ENCODE measurements at regions not wholly inside any gene's neighbourhood (a gene's known extent, or its start where the extent isn't known, plus 50 kb on each side); places are given as distances from the start of the nearest gene placed in this dataset.

GRCh38 chr2:217179854-217180253 is 320.0 kb upstream of the TNP1 start:
- Histone ChIP-seq H3K9ac (ENCODE audit: low read length in 5 of 5) (no peak overlapping the region), H3K4me1 (ENCODE audit: control insufficient read depth in 5 of 5, insufficient read depth in 5 of 5, low read length in 5 of 5) (peaks cover 0 to 12% (median 0%) of the 10 kb centered on the region in 5 donors), H3K27me3 (ENCODE audit: control insufficient read depth in 5 of 5, insufficient read depth in 4 of 5, low read length in 5 of 5) (no peaks in the 10 kb centered on the region), H3K27ac (ENCODE audit: low read depth, low read length) (no peak overlapping the region), H3K36me3 (ENCODE audit: control insufficient read depth in 5 of 5, insufficient read depth in 5 of 5, low read length in 5 of 5) (no peaks in the 10 kb centered on the region), H3K9me3 (ENCODE audit: control insufficient read depth in 5 of 5, low read length in 5 of 5) (peaks cover 0 to 6% (median 0%) of the 10 kb centered on the region in 5 donors), H3K4me3 (ENCODE audit: low read depth in 1 of 5, low read length in 5 of 5) (no peak overlapping the region)

- no peak overlapping the region for H3K27ac ChIP-seq (ENCODE audit: low read depth, low read length)
- no peak overlapping the region for H3K4me3 ChIP-seq (ENCODE audit: low read depth in 1 of 5, low read length in 5 of 5)
- peaks cover 0 to 4% (median 0%) of the 10 kb centered on the region in 5 donors for H3K4me1 ChIP-seq (ENCODE audit: control insufficient read depth in 5 of 5, insufficient read depth in 5 of 5, low read length in 5 of 5)
- H3K36me3 ChIP-seq (ENCODE audit: control insufficient read depth in 5 of 5, insufficient read depth in 5 of 5, low read length in 5 of 5), result no peaks in the 10 kb centered on the region
- H3K9ac ChIP-seq (ENCODE audit: low read length in 5 of 5), result no peak overlapping the region
- peaks cover 0 to 6% (median 0%) of the 10 kb centered on the region in 5 donors for H3K9me3 ChIP-seq (ENCODE audit: control insufficient read depth in 5 of 5, low read length in 5 of 5)
- H3K27me3 ChIP-seq (ENCODE audit: control insufficient read depth in 5 of 5, insufficient read depth in 4 of 5, low read length in 5 of 5), result no peaks in the 10 kb centered on the region
These were observed 318.5 kb upstream of the TNP1 start for GRCh38 chr2:217178341-217178740.

GRCh38 chr2:217177720-217178119 is 317.9 kb upstream of the TNP1 start:
- Histone ChIP-seq H3K4me3 (ENCODE audit: low read depth in 1 of 5, low read length in 5 of 5) (no peak overlapping the region), H3K4me1 (ENCODE audit: control insufficient read depth in 5 of 5, insufficient read depth in 5 of 5, low read length in 5 of 5) (no peaks in the 10 kb centered on the region), H3K36me3 (ENCODE audit: control insufficient read depth in 5 of 5, insufficient read depth in 5 of 5, low read length in 5 of 5) (no peaks in the 10 kb centered on the region), H3K9ac (ENCODE audit: low read length in 5 of 5) (no peak overlapping the region), H3K27me3 (ENCODE audit: control insufficient read depth in 5 of 5, insufficient read depth in 4 of 5, low read length in 5 of 5) (no peaks in the 10 kb centered on the region), H3K9me3 (ENCODE audit: control insufficient read depth in 5 of 5, low read length in 5 of 5) (peaks cover 0 to 6% (median 0%) of the 10 kb centered on the region in 5 donors), H3K27ac (ENCODE audit: low read depth, low read length) (no peak overlapping the region)

GRCh38 chr2:217171874-217172273 is 312.0 kb upstream of the TNP1 start:
- Histone ChIP-seq H3K9ac (ENCODE audit: low read length in 5 of 5) (no peak overlapping the region), H3K36me3 (ENCODE audit: control insufficient read depth in 5 of 5, insufficient read depth in 5 of 5, low read length in 5 of 5) (no peaks in the 10 kb centered on the region), H3K9me3 (ENCODE audit: control insufficient read depth in 5 of 5, low read length in 5 of 5) (peaks cover 0 to 5% (median 0%) of the 10 kb centered on the region in 5 donors), H3K4me3 (ENCODE audit: low read depth in 1 of 5, low read length in 5 of 5) (no peak overlapping the region), H3K27me3 (ENCODE audit: control insufficient read depth in 5 of 5, insufficient read depth in 4 of 5, low read length in 5 of 5) (no peaks in the 10 kb centered on the region), H3K27ac (ENCODE audit: low read depth, low read length) (no peak overlapping the region), H3K4me1 (ENCODE audit: control insufficient read depth in 5 of 5, insufficient read depth in 5 of 5, low read length in 5 of 5) (no peaks in the 10 kb centered on the region)

- Histone ChIP-seq H3K27me3 (ENCODE audit: control insufficient read depth in 5 of 5, insufficient read depth in 4 of 5, low read length in 5 of 5) (no peaks in the 10 kb centered on the region), H3K9me3 (ENCODE audit: control insufficient read depth in 5 of 5, low read length in 5 of 5) (no peaks in the 10 kb centered on the region), H3K9ac (ENCODE audit: low read length in 5 of 5) (no peak overlapping the region), H3K36me3 (ENCODE audit: control insufficient read depth in 5 of 5, insufficient read depth in 5 of 5, low read length in 5 of 5) (no peaks in the 10 kb centered on the region), H3K4me3 (ENCODE audit: low read depth in 1 of 5, low read length in 5 of 5) (no peak overlapping the region), H3K27ac (ENCODE audit: low read depth, low read length) (no peak overlapping the region), H3K4me1 (ENCODE audit: control insufficient read depth in 5 of 5, insufficient read depth in 5 of 5, low read length in 5 of 5) (no peaks in the 10 kb centered on the region)
These were observed 308.6 kb upstream of the TNP1 start for GRCh38 chr2:217168496-217168895.

- no peak overlapping the region for H3K9ac ChIP-seq (ENCODE audit: low read length in 5 of 5)
- no peaks in the 10 kb centered on the region for H3K4me1 ChIP-seq (ENCODE audit: control insufficient read depth in 5 of 5, insufficient read depth in 5 of 5, low read length in 5 of 5)
- no peaks in the 10 kb centered on the region for H3K27me3 ChIP-seq (ENCODE audit: control insufficient read depth in 5 of 5, insufficient read depth in 4 of 5, low read length in 5 of 5)
- H3K4me3 ChIP-seq (ENCODE audit: low read depth in 1 of 5, low read length in 5 of 5), result no peak overlapping the region
- H3K36me3 ChIP-seq (ENCODE audit: control insufficient read depth in 5 of 5, insufficient read depth in 5 of 5, low read length in 5 of 5), result no peaks in the 10 kb centered on the region
- no peak overlapping the region for H3K27ac ChIP-seq (ENCODE audit: low read depth, low read length)
- H3K9me3 ChIP-seq (ENCODE audit: control insufficient read depth in 5 of 5, low read length in 5 of 5), result no peaks in the 10 kb centered on the region
These were observed 307.7 kb upstream of the TNP1 start for GRCh38 chr2:217167531-217167930.

GRCh38 chr2:217166241-217166850 is 306.5 kb upstream of the TNP1 start:
- Histone ChIP-seq H3K27ac (ENCODE audit: low read depth, low read length) (no peak overlapping the region), H3K27me3 (ENCODE audit: control insufficient read depth in 5 of 5, insufficient read depth in 4 of 5, low read length in 5 of 5) (no peaks in the 10 kb centered on the region), H3K9ac (ENCODE audit: low read length in 5 of 5) (no peak overlapping the region), H3K9me3 (ENCODE audit: control insufficient read depth in 5 of 5, low read length in 5 of 5) (no peaks in the 10 kb centered on the region), H3K36me3 (ENCODE audit: control insufficient read depth in 5 of 5, insufficient read depth in 5 of 5, low read length in 5 of 5) (no peaks in the 10 kb centered on the region), H3K4me1 (ENCODE audit: control insufficient read depth in 5 of 5, insufficient read depth in 5 of 5, low read length in 5 of 5) (peaks cover 0 to 5% (median under 1%) of the 10 kb centered on the region in 5 donors), H3K4me3 (ENCODE audit: low read depth in 1 of 5, low read length in 5 of 5) (no peak overlapping the region)

GRCh38 chr2:217165547-217165946 is 305.7 kb upstream of the TNP1 start:
- Histone ChIP-seq H3K4me3 (ENCODE audit: low read depth in 1 of 5, low read length in 5 of 5) (no peak overlapping the region), H3K9me3 (ENCODE audit: control insufficient read depth in 5 of 5, low read length in 5 of 5) (no peaks in the 10 kb centered on the region), H3K36me3 (ENCODE audit: control insufficient read depth in 5 of 5, insufficient read depth in 5 of 5, low read length in 5 of 5) (no peaks in the 10 kb centered on the region), H3K9ac (ENCODE audit: low read length in 5 of 5) (no peak overlapping the region), H3K27me3 (ENCODE audit: control insufficient read depth in 5 of 5, insufficient read depth in 4 of 5, low read length in 5 of 5) (no peaks in the 10 kb centered on the region), H3K27ac (ENCODE audit: low read depth, low read length) (no peak overlapping the region), H3K4me1 (ENCODE audit: control insufficient read depth in 5 of 5, insufficient read depth in 5 of 5, low read length in 5 of 5) (peaks cover 0 to 10% (median 2%) of the 10 kb centered on the region in 5 donors)

GRCh38 chr2:217163987-217164386 is 304.1 kb upstream of the TNP1 start:
- peaks cover 0 to 10% (median 2%) of the 10 kb centered on the region in 5 donors for H3K4me1 ChIP-seq (ENCODE audit: control insufficient read depth in 5 of 5, insufficient read depth in 5 of 5, low read length in 5 of 5)
- H3K36me3 ChIP-seq (ENCODE audit: control insufficient read depth in 5 of 5, insufficient read depth in 5 of 5, low read length in 5 of 5), result no peaks in the 10 kb centered on the region
- no peak overlapping the region for H3K27ac ChIP-seq (ENCODE audit: low read depth, low read length)
- H3K27me3 ChIP-seq (ENCODE audit: control insufficient read depth in 5 of 5, insufficient read depth in 4 of 5, low read length in 5 of 5), result no peaks in the 10 kb centered on the region
- H3K9me3 ChIP-seq (ENCODE audit: control insufficient read depth in 5 of 5, low read length in 5 of 5), result no peaks in the 10 kb centered on the region
- no peak overlapping the region for H3K4me3 ChIP-seq (ENCODE audit: low read depth in 1 of 5, low read length in 5 of 5)
- no peak overlapping the region for H3K9ac ChIP-seq (ENCODE audit: low read length in 5 of 5)

- no peak overlapping the region for H3K9ac ChIP-seq (ENCODE audit: low read length in 5 of 5)
- H3K4me1 ChIP-seq (ENCODE audit: control insufficient read depth in 5 of 5, insufficient read depth in 5 of 5, low read length in 5 of 5), result peaks cover 0 to 10% (median 2%) of the 10 kb centered on the region in 5 donors
- no peaks in the 10 kb centered on the region for H3K36me3 ChIP-seq (ENCODE audit: control insufficient read depth in 5 of 5, insufficient read depth in 5 of 5, low read length in 5 of 5)
- no peaks in the 10 kb centered on the region for H3K9me3 ChIP-seq (ENCODE audit: control insufficient read depth in 5 of 5, low read length in 5 of 5)
- H3K4me3 ChIP-seq (ENCODE audit: low read depth in 1 of 5, low read length in 5 of 5), result no peak overlapping the region
- H3K27ac ChIP-seq (ENCODE audit: low read depth, low read length), result no peak overlapping the region
- peaks cover 0 to 2% (median 0%) of the 10 kb centered on the region in 5 donors for H3K27me3 ChIP-seq (ENCODE audit: control insufficient read depth in 5 of 5, insufficient read depth in 4 of 5, low read length in 5 of 5)
These were observed 302.7 kb upstream of the TNP1 start for GRCh38 chr2:217162533-217162932.
